ENCODE measurements at regions not wholly inside any gene's neighbourhood (a gene's known extent, or its start where the extent isn't known, plus 50 kb on each side); places are given as distances from the start of the nearest gene placed in this dataset.

- peak; percentile 53 for DNase-seq (ENCODE audit: low spot score)
Observed at GRCh38 chr3:194278186-194278845, 72.8 kb downstream of the CPN2 start.

GRCh38 chr3:194279101-194279500 lies 72.0 kb downstream of the CPN2 start:
- DNase-seq (ENCODE audit: low spot score), result peak; percentile 62

DNA sequence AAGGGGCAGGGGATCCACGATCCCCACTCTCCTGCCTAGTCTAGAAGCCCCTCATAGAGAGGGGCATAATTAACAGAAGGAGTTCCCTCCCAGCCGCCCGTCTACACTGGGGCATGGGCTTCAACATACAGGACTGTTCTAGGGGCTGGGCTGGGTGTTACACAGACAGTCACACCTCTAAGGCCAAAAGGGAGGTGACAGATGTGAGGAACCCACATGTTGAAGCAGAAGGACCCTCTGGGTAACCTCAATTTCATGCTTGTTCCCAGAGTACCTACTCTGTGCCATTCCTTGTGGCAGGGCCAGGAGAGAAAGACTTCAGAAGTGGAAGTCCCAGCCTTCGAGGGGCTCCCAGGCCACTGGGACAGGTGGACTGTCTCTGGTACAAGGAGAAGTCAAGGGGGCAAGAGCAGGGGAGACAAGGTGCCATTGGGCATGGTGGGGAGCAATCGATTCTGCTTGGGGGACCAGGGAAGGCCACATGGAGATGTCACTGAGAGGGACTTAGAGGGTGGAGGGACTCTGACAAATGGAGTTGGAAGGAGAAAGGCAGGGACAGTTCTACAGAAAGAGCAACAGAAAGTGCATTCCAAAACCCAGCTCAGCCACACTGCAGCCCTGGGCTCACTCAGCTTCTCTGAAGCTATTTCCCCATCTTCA lies 71.3 kb downstream of the CPN2 start:
- DNase-seq (ENCODE audit: low spot score), result peak; percentile 43

DNA sequence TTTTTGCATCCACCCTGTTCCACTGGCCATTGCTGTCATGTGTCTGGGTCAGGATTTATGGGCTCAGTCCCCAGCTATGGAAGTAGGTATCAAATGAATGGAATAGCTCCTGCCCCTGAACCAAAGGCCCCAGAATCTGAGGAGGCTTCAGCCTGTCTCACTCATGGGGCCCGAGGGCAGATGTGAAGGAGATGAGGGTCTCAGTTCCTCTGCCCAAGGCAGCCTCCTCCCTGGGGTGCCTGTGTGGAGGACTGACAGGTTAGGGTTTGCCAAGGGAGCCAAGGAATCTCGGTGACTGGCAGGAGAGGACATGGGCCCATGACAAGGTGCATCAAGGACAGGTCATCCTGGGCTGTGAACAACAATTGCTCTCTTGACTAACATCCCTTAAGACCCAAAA lies 70.4 kb downstream of the CPN2 start:
- peak; percentile 57 for DNase-seq (ENCODE audit: low spot score)

- DNase-seq (ENCODE audit: low spot score), result peak; percentile 69
Observed at GRCh38 chr3:194281306-194281705, 69.8 kb downstream of the CPN2 start.

DNA sequence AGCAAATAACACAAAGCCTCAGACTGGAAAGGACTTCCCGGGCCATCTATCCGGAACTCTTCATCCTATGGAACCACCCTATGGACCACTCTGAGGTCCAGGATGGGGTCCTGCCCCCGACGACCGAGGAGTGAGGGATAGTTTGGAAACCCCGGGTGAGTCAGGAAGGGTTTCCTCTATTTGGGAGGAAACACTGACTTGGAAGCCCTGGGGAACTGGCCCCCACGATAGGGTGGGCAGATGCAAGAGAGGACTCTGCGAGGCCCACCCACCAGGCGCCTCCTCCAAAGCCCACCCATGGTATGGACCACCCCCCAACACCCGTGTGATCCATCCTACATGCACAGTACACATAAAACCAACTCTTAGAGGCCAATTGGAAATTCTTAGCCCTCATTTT lies 69.4 kb downstream of the CPN2 start:
- DNase-seq (ENCODE audit: low spot score), result no peak

GRCh38 chr3:194282436-194283122 lies 68.5 kb downstream of the CPN2 start:
- peak; percentile 59 for DNase-seq (ENCODE audit: low spot score)

DNA sequence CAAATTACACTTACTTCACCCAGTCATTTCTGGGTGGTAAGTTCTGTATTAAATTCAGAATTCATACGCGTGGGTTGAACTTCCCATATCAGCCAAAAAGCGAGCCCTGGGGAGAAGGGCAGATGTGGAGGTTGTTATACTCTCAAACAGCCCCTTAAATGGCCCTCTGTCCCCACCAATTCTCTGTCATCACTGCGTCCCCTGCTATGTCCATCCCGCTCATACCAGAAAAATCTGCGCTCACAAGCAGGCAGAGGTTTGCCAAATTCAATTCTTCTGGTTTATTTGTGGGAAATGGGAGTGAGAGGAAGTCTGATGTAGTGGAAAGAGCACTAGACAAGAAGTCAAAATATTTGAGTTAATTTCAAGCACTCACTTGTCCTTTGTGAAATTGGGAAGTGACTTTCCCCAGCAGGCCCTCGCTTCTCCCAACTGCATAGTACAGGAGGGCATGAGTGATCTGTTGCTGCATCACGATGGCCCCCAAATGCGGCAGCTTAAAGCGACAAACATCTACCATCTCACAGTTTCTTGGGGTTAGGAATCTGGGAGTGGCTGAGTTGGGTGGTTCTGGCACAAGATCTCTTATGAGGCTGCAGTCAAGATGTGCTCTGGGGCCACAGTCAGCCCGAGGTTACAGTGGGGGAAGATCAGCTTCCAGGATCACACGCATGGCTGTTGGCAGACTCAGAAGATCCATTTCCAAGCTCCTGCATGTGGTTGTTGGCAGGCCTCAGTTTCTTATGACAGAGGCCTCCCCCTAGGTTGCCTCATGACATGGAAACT lies 67.7 kb downstream of the CPN2 start:
- DNase-seq (ENCODE audit: low spot score), result peak; percentile 87

- DNase-seq (ENCODE audit: low spot score), result peak; percentile 33
Observed at GRCh38 chr3:194284351-194284750, 66.8 kb downstream of the CPN2 start.

DNA sequence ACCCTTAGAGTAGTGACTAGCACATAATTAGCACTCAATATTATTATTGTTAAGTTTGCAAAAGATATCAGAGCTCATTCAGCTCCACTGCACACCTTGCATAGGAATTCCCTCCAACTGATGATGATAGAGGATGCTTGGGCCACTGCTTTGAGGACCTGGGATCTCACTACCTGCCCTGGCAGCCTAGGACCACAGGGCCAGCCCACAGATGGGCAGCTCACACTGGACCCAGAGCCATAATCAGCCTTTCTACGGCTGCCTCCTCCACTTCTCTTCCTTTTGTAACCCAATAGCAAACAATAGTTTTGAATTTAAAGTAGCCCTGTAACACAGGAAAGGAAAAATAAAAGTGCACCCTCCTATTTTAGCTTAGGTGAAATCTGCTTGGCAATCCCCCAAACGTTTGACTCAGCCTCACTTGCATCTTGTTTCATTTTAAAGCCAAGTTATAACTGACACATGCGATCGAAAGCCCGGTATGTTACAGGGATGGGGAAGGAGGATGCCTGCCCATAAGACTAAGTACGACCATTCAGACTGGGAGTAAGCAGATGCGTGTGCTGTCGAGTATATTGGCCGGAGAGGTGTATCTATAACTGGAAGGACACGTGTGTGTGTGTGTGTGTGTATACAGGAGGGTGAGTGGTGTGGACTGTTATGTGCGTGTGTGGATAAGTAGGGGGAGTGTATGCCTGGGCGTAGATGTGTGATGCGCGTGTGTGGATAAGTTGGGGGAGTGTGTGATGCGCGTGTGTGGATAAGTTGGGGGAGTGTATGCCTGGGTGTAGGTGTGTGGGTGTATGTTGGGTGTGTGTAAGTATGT lies 65.9 kb downstream of the CPN2 start:
- DNase-seq (ENCODE audit: low spot score), result peak; percentile 57

DNA sequence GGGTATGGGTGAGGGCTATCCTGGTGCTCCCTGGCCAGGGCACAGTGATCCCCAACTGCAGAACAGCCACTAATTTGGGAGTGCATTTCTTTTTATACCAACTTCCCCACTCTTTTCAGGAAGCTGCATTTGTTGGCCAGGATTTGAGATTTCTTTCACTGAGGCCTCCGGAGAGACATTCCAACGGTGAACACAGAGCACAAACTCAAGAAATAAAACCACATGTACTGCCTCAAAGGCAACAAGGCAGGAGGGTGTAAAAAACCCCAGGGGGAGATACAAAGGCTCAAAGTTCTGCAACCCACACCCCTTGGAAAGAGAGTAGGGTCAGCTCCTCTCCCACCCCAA lies 65.3 kb downstream of the CPN2 start:
- DNase-seq (ENCODE audit: low spot score), result no peak

DNA sequence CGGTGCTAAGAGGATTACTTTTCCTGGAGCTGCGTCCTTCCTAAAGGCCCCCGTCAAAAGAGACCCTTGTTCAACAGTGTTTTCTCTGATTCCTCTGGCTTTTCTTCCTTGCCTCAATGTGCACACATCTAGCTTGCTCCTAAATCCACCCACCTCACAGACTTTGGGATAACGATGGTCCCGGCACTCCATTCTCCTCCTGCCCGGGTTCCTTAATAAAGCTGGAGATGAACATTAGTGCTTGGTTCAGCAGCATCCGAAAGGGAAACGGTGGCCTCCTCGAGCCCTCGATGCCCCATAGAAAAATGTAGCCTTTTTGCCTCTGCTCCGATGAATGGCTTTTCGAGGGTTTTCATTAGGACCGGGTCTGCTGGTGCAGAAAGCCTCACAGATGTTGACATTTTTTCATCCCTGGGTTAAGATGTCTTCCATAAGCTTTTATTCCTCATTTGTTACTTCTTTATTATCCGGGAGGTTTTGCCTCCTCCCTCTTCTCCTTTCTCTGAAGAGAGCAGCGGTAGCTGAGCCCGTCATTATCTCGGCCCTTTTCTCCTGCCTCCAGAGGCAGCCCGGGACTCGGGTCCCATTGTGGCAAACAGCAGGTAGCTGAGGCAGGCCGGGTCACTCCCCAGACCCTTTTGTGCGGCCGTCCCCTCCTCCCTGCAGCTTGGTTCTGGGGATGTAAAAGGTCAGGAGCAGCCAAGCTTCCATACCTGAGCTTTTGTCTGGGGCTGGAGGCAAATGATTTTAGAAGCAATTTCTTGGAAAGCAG lies 64.6 kb downstream of the CPN2 start:
- DNase-seq (ENCODE audit: low spot score), result peak; percentile 60

GRCh38 chr3:194287374-194287773 lies 63.8 kb downstream of the CPN2 start:
- peak; percentile 5 for DNase-seq (ENCODE audit: low spot score)

GRCh38 chr3:194287977-194288706 lies 63.0 kb downstream of the CPN2 start:
- DNase-seq (ENCODE audit: low spot score), result peak; percentile 18

Data from mesenteric fat pad (tissue), 1 donor.